ENCODE measurements at regions not wholly inside any gene's neighbourhood (a gene's known extent, or its start where the extent isn't known, plus 50 kb on each side); places are given as distances from the start of the nearest gene placed in this dataset.

- Histone ChIP-seq H3K4me3 (ENCODE audit: low read length) (no peak overlapping the region), H3K9ac (ENCODE audit: low read length) (no peak overlapping the region), H3K36me3 (replicated peaks; ENCODE audit: insufficient read depth, low read length) (no peaks in the 10 kb centered on the region), H3F3A (ENCODE audit: insufficient read depth, low read length) (no peaks in the 10 kb centered on the region), H3K27ac (ENCODE audit: low read length) (no peak overlapping the region), H4K20me1 (ENCODE audit: insufficient read depth, low read length) (no peaks in the 10 kb centered on the region), H2AFZ (ENCODE audit: low read length) (no peak overlapping the region), H3K4me1 (ENCODE audit: low read length) (no peaks in the 10 kb centered on the region), H3K9me2 (replicated peaks; ENCODE audit: insufficient read depth, low read length) (no peaks in the 10 kb centered on the region), H3K79me2 (ENCODE audit: low read length) (no peaks in the 10 kb centered on the region), H3K4me2 (ENCODE audit: low read depth, low read length) (no peak overlapping the region), H3K9me3 (replicated peaks; ENCODE audit: insufficient read depth, low read length) (no peaks in the 10 kb centered on the region), H3K27me3 (replicated peaks; ENCODE audit: insufficient read depth, low read length) (no peaks in the 10 kb centered on the region)
- no peak for DNase-seq
- TF ChIP-seq EZH2phosphoT487 (IDR thresholded peaks at IDR 0.05; ENCODE audit: low read length) (no peak), EZH2 (optimal IDR thresholded peaks at IDR 0.05; ENCODE audit: low read depth, low read length) (no peak)
- TF ChIP-seq, protein P1, sequence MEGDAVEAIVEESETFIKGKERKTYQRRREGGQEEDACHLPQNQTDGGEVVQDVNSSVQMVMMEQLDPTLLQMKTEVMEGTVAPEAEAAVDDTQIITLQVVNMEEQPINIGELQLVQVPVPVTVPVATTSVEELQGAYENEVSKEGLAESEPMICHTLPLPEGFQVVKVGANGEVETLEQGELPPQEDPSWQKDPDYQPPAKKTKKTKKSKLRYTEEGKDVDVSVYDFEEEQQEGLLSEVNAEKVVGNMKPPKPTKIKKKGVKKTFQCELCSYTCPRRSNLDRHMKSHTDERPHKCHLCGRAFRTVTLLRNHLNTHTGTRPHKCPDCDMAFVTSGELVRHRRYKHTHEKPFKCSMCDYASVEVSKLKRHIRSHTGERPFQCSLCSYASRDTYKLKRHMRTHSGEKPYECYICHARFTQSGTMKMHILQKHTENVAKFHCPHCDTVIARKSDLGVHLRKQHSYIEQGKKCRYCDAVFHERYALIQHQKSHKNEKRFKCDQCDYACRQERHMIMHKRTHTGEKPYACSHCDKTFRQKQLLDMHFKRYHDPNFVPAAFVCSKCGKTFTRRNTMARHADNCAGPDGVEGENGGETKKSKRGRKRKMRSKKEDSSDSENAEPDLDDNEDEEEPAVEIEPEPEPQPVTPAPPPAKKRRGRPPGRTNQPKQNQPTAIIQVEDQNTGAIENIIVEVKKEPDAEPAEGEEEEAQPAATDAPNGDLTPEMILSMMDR (IDR thresholded peaks at IDR 0.05; ENCODE audit: low read length), result no peak
Observed at GRCh38 chr6:168131464-168132415, 52.7 kb upstream of the FRMD1 start.

DNA sequence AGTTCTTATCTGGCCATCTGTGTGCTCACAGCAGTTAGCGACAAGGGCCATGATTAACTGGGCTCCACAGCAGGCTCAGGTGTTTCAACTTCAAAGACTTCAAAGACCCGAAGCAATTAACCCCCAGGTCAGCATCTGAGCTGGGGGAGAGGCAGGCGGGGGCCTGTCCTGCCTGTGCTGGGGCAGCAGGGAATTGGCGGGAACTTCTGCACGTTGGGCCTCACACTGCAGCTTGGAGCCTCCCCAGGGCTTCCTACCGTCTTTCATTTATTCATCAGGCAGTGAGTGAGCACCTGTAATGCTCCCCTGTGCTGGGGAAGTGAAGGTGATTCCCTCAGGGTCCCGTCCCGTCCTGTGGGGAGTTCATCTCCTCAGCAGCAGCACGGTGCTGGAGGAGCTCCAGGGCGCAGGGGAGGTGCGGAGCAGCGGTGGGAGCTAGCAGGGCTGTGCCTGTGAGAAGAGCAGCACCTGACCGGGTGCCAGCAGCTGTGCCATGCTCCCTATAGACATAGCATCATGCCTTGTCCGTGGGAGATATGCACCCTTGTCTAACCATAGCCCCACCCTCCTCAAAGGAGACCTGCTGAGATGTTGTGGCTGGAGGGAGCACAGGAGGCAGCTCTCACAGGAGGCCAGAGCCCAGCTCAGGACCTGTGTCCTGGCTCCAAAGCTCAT lies 51.8 kb upstream of the FRMD1 start:
- Histone ChIP-seq H3K9ac (ENCODE audit: low read length) (no peak overlapping the region), H3K4me2 (ENCODE audit: low read depth, low read length) (no peak overlapping the region), H3K9me3 (replicated peaks; ENCODE audit: insufficient read depth, low read length) (no peaks in the 10 kb centered on the region), H3K27me3 (replicated peaks; ENCODE audit: insufficient read depth, low read length) (no peaks in the 10 kb centered on the region; the same call in 1 of the 2 replicates), H3K36me3 (replicated peaks; ENCODE audit: insufficient read depth, low read length) (no peaks in the 10 kb centered on the region), H3K79me2 (ENCODE audit: low read length) (no peaks in the 10 kb centered on the region), H3K4me1 (ENCODE audit: low read length) (no peaks in the 10 kb centered on the region), H3F3A (ENCODE audit: insufficient read depth, low read length) (no peaks in the 10 kb centered on the region), H4K20me1 (ENCODE audit: insufficient read depth, low read length) (no peaks in the 10 kb centered on the region), H3K4me3 (ENCODE audit: low read length) (no peak overlapping the region), H3K9me2 (replicated peaks; ENCODE audit: insufficient read depth, low read length) (no peaks in the 10 kb centered on the region), H3K27ac (ENCODE audit: low read length) (no peak overlapping the region), H2AFZ (ENCODE audit: low read length) (no peak overlapping the region)
- TF ChIP-seq, protein P1 (IDR thresholded peaks at IDR 0.05; ENCODE audit: low read length), result no peak
- TF ChIP-seq EZH2 (optimal IDR thresholded peaks at IDR 0.05; ENCODE audit: low read depth, low read length) (no peak), EZH2phosphoT487 (IDR thresholded peaks at IDR 0.05; ENCODE audit: low read length) (no peak)
- no peak for DNase-seq

- no peaks in the 10 kb centered on the region for H3K36me3 ChIP-seq (replicated peaks; ENCODE audit: insufficient read depth, low read length)
- H2AFZ ChIP-seq (ENCODE audit: low read length), result no peak overlapping the region
- DNase-seq, result no peak
- H4K20me1 ChIP-seq (ENCODE audit: insufficient read depth, low read length), result no peaks in the 10 kb centered on the region
- H3K9me3 ChIP-seq (replicated peaks; ENCODE audit: insufficient read depth, low read length), result no peaks in the 10 kb centered on the region
- no peaks in the 10 kb centered on the region for H3F3A ChIP-seq (ENCODE audit: insufficient read depth, low read length)
- H3K79me2 ChIP-seq (ENCODE audit: low read length), result no peaks in the 10 kb centered on the region
- H3K9ac ChIP-seq (ENCODE audit: low read length), result no peak overlapping the region
- no peaks in the 10 kb centered on the region for H3K4me1 ChIP-seq (ENCODE audit: low read length)
- H3K27ac ChIP-seq (ENCODE audit: low read length), result no peak overlapping the region
- no peaks in the 10 kb centered on the region; the same call in 1 of the 2 replicates for H3K27me3 ChIP-seq (replicated peaks; ENCODE audit: insufficient read depth, low read length)
- H3K4me3 ChIP-seq (ENCODE audit: low read length), result no peak overlapping the region
- H3K4me2 ChIP-seq (ENCODE audit: low read depth, low read length), result no peak overlapping the region
- H3K9me2 ChIP-seq (replicated peaks; ENCODE audit: insufficient read depth, low read length), result no peaks in the 10 kb centered on the region
- TF ChIP-seq, protein P1 (IDR thresholded peaks at IDR 0.05; ENCODE audit: low read length), result no peak
- no peak for TF ChIP-seq EZH2phosphoT487 (IDR thresholded peaks at IDR 0.05; ENCODE audit: low read length)
- TF ChIP-seq EZH2 (optimal IDR thresholded peaks at IDR 0.05; ENCODE audit: low read depth, low read length), result no peak
Observed at GRCh38 chr6:168130168-168130696, 51.2 kb upstream of the FRMD1 start.
